Trophoblast cell (in vitro differentiated cells and primary cell): ENCODE measurements at regions not wholly inside any gene's neighbourhood (a gene's known extent, or its start where the extent isn't known, plus 50 kb on each side); places are given as distances from the start of the nearest gene placed in this dataset.

Experiments
- DNase-seq, 2 donors: peaks; one replicate each; pipeline ENCODE4 v3.0.0-alpha.2; 2016
- H2AFZ ChIP-seq: 2 replicates; pipeline ENCODE4 v1.6.1; 2013; ENCODE audit warnings: low read length, moderate library complexity, mild to moderate bottlenecking; ENCODE audit not compliant: insufficient read depth, poor library complexity
- H2AK5ac ChIP-seq: 2 replicates; pipeline ENCODE4 v1.6.1; 2013; ENCODE audit warnings: mild to moderate bottlenecking, low read length
- H2BK120ac ChIP-seq: 2 replicates; pipeline ENCODE4 v1.6.1; 2013; ENCODE audit warnings: low read length, mild to moderate bottlenecking, moderate library complexity; ENCODE audit not compliant: insufficient read depth, poor library complexity
- H2BK12ac ChIP-seq: 2 replicates; pipeline ENCODE4 v1.6.1; 2013; ENCODE audit warnings: mild to moderate bottlenecking, low read length, moderate library complexity
- H2BK5ac ChIP-seq: 2 replicates; pipeline ENCODE4 v1.6.1; 2013; ENCODE audit warnings: low read length, low read depth, moderate library complexity, mild to moderate bottlenecking; ENCODE audit not compliant: poor library complexity
- H3K14ac ChIP-seq: 2 replicates; pipeline ENCODE4 v1.6.1; 2013; ENCODE audit warnings: mild to moderate bottlenecking, low read length
- H3K18ac ChIP-seq: 2 replicates; pipeline ENCODE4 v1.6.1; 2013; ENCODE audit warnings: mild to moderate bottlenecking, low read length
- H3K23ac ChIP-seq: 2 replicates; pipeline ENCODE4 v1.6.1; 2013; ENCODE audit warnings: low read length
- H3K27ac ChIP-seq: 2 replicates; pipeline ENCODE4 v1.5.1; 2013; ENCODE audit warnings: low read depth, mild to moderate bottlenecking, inconsistent platforms, low read length, moderate library complexity
- H3K27me3 ChIP-seq: 2 replicates; pipeline ENCODE4 v1.6.1; 2013; ENCODE audit warnings: inconsistent platforms, mild to moderate bottlenecking, low read length, moderate library complexity; ENCODE audit not compliant: insufficient read depth
- H3K36me3 ChIP-seq, 2 experiments: 1 replicate in 1 of 2; 2 replicates in 1 of 2; pipeline ENCODE4 v1.6.1; 2013; ENCODE audit warnings: low read length in 2 of 2, mild to moderate bottlenecking in 2 of 2, moderate library complexity in 1 of 2; ENCODE audit not compliant: insufficient read depth in 2 of 2, control insufficient read depth in 1 of 2
- H3K4ac ChIP-seq: 2 replicates; pipeline ENCODE4 v1.6.1; 2013; ENCODE audit warnings: low read depth, mild to moderate bottlenecking, low read length, moderate library complexity
- H3K4me1 ChIP-seq, 2 experiments: 1 replicate in 1 of 2; 2 replicates in 1 of 2; pipeline ENCODE4 v1.6.1; 2013; ENCODE audit warnings: low read length in 2 of 2, mild to moderate bottlenecking in 2 of 2, moderate library complexity in 1 of 2; ENCODE audit not compliant: insufficient read depth in 2 of 2, control insufficient read depth in 1 of 2
- H3K4me2 ChIP-seq: 2 replicates; pipeline ENCODE4 v1.6.1; 2013; ENCODE audit warnings: inconsistent platforms, mild to moderate bottlenecking, low read length, moderate library complexity
- H3K4me3 ChIP-seq: 2 replicates; pipeline ENCODE4 v1.5.1; 2013; ENCODE audit warnings: mild to moderate bottlenecking, low read depth, low read length, inconsistent platforms
- H3K79me1 ChIP-seq: one replicate; pipeline ENCODE4 v1.6.1; 2013; ENCODE audit warnings: low read length
- H3K79me2 ChIP-seq: 2 replicates; pipeline ENCODE4 v1.6.1; 2013; ENCODE audit warnings: low read length, mild to moderate bottlenecking; ENCODE audit not compliant: control insufficient read depth, insufficient read depth, poor library complexity
- H3K9ac ChIP-seq: 2 replicates; pipeline ENCODE4 v1.6.1; 2013; ENCODE audit warnings: mild to moderate bottlenecking, low read length
- H3K9me3 ChIP-seq: 2 replicates; pipeline ENCODE4 v1.6.1; 2013; ENCODE audit warnings: low read depth, mild to moderate bottlenecking, control low read depth, inconsistent platforms, low read length; ENCODE audit not compliant: insufficient read depth
- H4K12ac ChIP-seq: 2 replicates; pipeline ENCODE4 v1.6.1; 2013; ENCODE audit warnings: low read depth, mild to moderate bottlenecking, low read length, moderate library complexity
- H4K8ac ChIP-seq: 2 replicates; pipeline ENCODE4 v1.6.1; 2013; ENCODE audit warnings: low read depth, mild to moderate bottlenecking, low read length, moderate library complexity
- H4K91ac ChIP-seq: one replicate; pipeline ENCODE4 v1.6.1; 2013; ENCODE audit warnings: low read depth, mild to moderate bottlenecking, low read length, moderate library complexity
- WGBS: extraction: QIAGEN DNeasy Blood & Tissue Kit; methylation state at CpG from one replicate; pipeline ENCODE4 v1.1.7; 2013; ENCODE audit warnings: missing lambda C conversion rate; ENCODE audit not compliant: insufficient read length, insufficient coverage; ENCODE audit errors: extremely low coverage; 5-methylcytosine and 5-hydroxymethylcytosine counted together

GRCh38 chr3:6189384-6189783 lies 671.5 kb upstream of the GRM7 start:
- no peaks in the 10 kb centered on the region for H3K79me2 ChIP-seq
- no peaks in the 10 kb centered on the region for H3K27me3 ChIP-seq
- no peak overlapping the region for H2BK120ac ChIP-seq
- H3K18ac ChIP-seq: no peak overlapping the region
- no peak overlapping the region for H4K8ac ChIP-seq
- H4K91ac ChIP-seq: no peak overlapping the region
- H2BK5ac ChIP-seq: no peak overlapping the region
- H3K27ac ChIP-seq: no peak overlapping the region
- no peak overlapping the region for H2BK12ac ChIP-seq
- no peak for DNase-seq
- H2AFZ ChIP-seq: no peak overlapping the region
- no peaks in the 10 kb centered on the region for H3K9me3 ChIP-seq
- no peak overlapping the region for H3K14ac ChIP-seq
- no peak overlapping the region for H4K12ac ChIP-seq
- no peak overlapping the region for H3K4ac ChIP-seq
- H3K23ac ChIP-seq: no peak overlapping the region
- H3K4me2 ChIP-seq: no peak overlapping the region
- no peaks in the 10 kb centered on the region for H3K36me3 ChIP-seq
- WGBS: no CpG with 5 or more reads among the region's 1 CpG
- H3K4me1 ChIP-seq: no peaks in the 10 kb centered on the region
- no peaks in the 10 kb centered on the region for H3K79me1 ChIP-seq
- H3K4me3 ChIP-seq: no peak overlapping the region
- H2AK5ac ChIP-seq: no peak overlapping the region
- no peak overlapping the region for H3K9ac ChIP-seq

GRCh38 chr3:6204891-6205290 lies 656.0 kb upstream of the GRM7 start:
- Histone ChIP-seq H2BK5ac (no peak overlapping the region), H3K36me3 (no peaks in the 10 kb centered on the region), H4K91ac (no peak overlapping the region), H2BK120ac (no peak overlapping the region), H3K4me1 (no peaks in the 10 kb centered on the region), H3K4ac (no peak overlapping the region), H2AK5ac (no peak overlapping the region), H3K18ac (no peak overlapping the region), H2AFZ (no peak overlapping the region), H3K23ac (no peak overlapping the region), H3K14ac (no peak overlapping the region), H3K27ac (no peak overlapping the region), H3K4me2 (no peak overlapping the region), H4K8ac (no peak overlapping the region), H2BK12ac (no peak overlapping the region), H3K79me2 (no peaks in the 10 kb centered on the region), H3K4me3 (no peak overlapping the region), H3K79me1 (no peaks in the 10 kb centered on the region), H3K9ac (no peak overlapping the region), H3K9me3 (no peaks in the 10 kb centered on the region), H3K27me3 (no peaks in the 10 kb centered on the region), H4K12ac (no peak overlapping the region)
- no CpG with 5 or more reads among the region's 1 CpG for WGBS
- peak in 1 of 2 donors; percentile 9 for DNase-seq

- H3K79me2 ChIP-seq: no peaks in the 10 kb centered on the region
- H3K4me1 ChIP-seq: no peaks in the 10 kb centered on the region
- no CpG with 5 or more reads among the region's 3 CpGs for WGBS
- H3K4me3 ChIP-seq: no peak overlapping the region
- no peak overlapping the region for H2BK5ac ChIP-seq
- no peak overlapping the region for H4K8ac ChIP-seq
- H2AK5ac ChIP-seq: no peak overlapping the region
- H2BK12ac ChIP-seq: no peak overlapping the region
- H4K12ac ChIP-seq: no peak overlapping the region
- H3K18ac ChIP-seq: no peak overlapping the region
- no peak overlapping the region for H4K91ac ChIP-seq
- H2AFZ ChIP-seq: no peak overlapping the region
- peak in 1 of 2 donors; percentile 21 for DNase-seq
- H3K4ac ChIP-seq: no peak overlapping the region
- H3K4me2 ChIP-seq: no peak overlapping the region
- H3K27ac ChIP-seq: no peak overlapping the region
- H2BK120ac ChIP-seq: no peak overlapping the region
- no peak overlapping the region for H3K23ac ChIP-seq
- H3K36me3 ChIP-seq: no peaks in the 10 kb centered on the region
- H3K14ac ChIP-seq: no peak overlapping the region
- H3K9ac ChIP-seq: no peak overlapping the region
- H3K79me1 ChIP-seq: no peaks in the 10 kb centered on the region
- no peaks in the 10 kb centered on the region for H3K27me3 ChIP-seq
- H3K9me3 ChIP-seq: no peaks in the 10 kb centered on the region
These were observed 644.5 kb upstream of the GRM7 start for GRCh38 chr3:6216135-6217026.

GRCh38 chr3:6220447-6220846 lies 640.5 kb upstream of the GRM7 start:
- Histone ChIP-seq H4K8ac (no peak overlapping the region), H3K4me2 (no peak overlapping the region), H4K91ac (no peak overlapping the region), H3K14ac (no peak overlapping the region), H3K27ac (no peak overlapping the region), H3K79me2 (no peaks in the 10 kb centered on the region), H3K9ac (no peak overlapping the region), H3K27me3 (no peaks in the 10 kb centered on the region), H2AFZ (no peak overlapping the region), H3K4ac (no peak overlapping the region), H3K4me3 (no peak overlapping the region), H3K79me1 (no peaks in the 10 kb centered on the region), H3K18ac (no peak overlapping the region), H3K23ac (no peak overlapping the region), H4K12ac (no peak overlapping the region), H2BK120ac (no peak overlapping the region), H2BK12ac (no peak overlapping the region), H2AK5ac (no peak overlapping the region), H3K9me3 (no peaks in the 10 kb centered on the region), H3K4me1 (no peaks in the 10 kb centered on the region), H2BK5ac (no peak overlapping the region), H3K36me3 (no peaks in the 10 kb centered on the region)
- DNase-seq: no peak
- no CpG with 5 or more reads among the region's 2 CpGs for WGBS
